ENCODE measurements at regions not wholly inside any gene's neighbourhood (a gene's known extent, or its start where the extent isn't known, plus 50 kb on each side); places are given as distances from the start of the nearest gene placed in this dataset.

DNA sequence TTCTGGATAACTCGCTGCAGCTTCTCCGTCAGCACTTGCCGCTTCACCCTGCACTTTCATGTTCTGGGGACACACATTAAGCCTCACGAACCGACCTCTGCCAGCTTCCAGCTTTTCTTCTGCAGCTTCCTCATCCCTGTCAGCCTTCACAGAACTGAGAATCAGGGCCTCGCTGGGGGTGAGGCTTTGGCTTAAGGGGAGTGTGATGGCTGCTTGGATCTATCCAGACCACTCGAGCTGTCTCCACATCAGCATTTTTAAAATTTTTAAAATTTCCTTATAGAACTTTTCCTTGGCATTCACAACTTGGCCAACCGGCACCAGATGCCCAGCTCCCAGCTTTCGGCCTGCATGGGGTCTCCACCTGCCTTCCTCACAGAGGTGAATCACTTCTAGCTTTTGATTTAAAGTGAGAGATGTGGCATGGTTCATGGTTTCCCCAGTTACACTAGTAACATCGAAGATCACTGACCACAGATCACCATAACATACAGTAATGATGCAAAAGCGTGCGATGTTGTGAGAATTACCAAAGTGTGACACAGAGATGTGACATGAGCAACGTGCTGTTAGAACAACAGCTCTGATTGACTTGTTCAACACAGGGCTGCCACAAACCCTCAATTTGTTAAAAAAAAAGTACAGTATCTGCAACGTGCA lies 139.1 kb upstream of the C14orf180 start:
- TF ChIP-seq, protein P1, sequence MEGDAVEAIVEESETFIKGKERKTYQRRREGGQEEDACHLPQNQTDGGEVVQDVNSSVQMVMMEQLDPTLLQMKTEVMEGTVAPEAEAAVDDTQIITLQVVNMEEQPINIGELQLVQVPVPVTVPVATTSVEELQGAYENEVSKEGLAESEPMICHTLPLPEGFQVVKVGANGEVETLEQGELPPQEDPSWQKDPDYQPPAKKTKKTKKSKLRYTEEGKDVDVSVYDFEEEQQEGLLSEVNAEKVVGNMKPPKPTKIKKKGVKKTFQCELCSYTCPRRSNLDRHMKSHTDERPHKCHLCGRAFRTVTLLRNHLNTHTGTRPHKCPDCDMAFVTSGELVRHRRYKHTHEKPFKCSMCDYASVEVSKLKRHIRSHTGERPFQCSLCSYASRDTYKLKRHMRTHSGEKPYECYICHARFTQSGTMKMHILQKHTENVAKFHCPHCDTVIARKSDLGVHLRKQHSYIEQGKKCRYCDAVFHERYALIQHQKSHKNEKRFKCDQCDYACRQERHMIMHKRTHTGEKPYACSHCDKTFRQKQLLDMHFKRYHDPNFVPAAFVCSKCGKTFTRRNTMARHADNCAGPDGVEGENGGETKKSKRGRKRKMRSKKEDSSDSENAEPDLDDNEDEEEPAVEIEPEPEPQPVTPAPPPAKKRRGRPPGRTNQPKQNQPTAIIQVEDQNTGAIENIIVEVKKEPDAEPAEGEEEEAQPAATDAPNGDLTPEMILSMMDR (conservative IDR thresholded peaks at IDR 0.05; ENCODE audit: low read depth, low read length), result no peak
- no peak for DNase-seq (ENCODE audit: low read depth)
- H3K4me3 ChIP-seq (ENCODE audit: low read depth, low read length), result no peak overlapping the region

DNA sequence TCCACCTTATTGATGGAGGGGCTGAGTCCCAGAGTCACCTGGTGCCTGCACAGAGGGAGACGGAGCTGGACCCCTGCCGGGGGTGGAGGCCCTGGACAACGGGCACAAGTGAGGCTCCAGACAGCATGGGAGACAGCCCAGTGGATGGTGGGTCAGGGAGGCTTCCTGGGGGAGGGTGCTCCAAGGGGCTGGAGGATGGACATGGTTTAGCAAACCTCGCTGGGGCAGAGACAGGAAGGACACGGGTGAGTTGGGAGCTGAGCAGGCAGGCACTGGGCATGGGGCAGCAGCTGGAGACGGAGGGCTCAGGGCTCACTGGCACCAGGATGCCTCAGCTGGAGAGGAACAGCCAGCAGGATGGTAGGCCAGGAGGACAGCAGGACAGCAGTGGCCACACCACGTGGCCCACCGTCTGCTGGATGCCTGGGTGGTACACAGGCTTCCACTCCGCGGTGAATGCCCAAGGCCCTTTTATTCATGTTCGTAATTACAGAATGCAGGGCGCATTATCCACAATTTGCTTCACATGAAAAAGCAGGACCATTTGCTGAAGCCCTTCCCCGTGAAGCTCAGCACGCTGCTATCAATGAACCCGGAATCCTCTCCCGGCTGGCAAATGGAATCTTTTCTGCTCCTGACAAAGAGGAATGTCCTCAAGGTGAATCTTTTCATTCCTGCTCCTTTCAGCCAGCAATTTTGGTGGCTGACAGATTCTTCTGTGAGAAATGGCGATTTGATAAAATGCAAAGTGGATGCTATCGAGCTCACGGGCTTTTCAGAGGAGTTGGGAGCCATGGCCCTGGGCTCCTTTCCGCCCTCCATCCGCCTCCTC lies 138.1 kb upstream of the C14orf180 start:
- TF ChIP-seq, protein P1 (conservative IDR thresholded peaks at IDR 0.05; ENCODE audit: low read depth, low read length), result no peak
- no peak for DNase-seq (ENCODE audit: low read depth)
- H3K4me3 ChIP-seq (ENCODE audit: low read depth, low read length), result no peak overlapping the region

- TF ChIP-seq, protein P1 (conservative IDR thresholded peaks at IDR 0.05; ENCODE audit: low read depth, low read length), result no peak
- no peak for DNase-seq (ENCODE audit: low read depth)
- no peak overlapping the region for H3K4me3 ChIP-seq (ENCODE audit: low read depth, low read length)
Measured at GRCh38 chr14:104442107-104442551, 137.4 kb upstream of the C14orf180 start.

DNA sequence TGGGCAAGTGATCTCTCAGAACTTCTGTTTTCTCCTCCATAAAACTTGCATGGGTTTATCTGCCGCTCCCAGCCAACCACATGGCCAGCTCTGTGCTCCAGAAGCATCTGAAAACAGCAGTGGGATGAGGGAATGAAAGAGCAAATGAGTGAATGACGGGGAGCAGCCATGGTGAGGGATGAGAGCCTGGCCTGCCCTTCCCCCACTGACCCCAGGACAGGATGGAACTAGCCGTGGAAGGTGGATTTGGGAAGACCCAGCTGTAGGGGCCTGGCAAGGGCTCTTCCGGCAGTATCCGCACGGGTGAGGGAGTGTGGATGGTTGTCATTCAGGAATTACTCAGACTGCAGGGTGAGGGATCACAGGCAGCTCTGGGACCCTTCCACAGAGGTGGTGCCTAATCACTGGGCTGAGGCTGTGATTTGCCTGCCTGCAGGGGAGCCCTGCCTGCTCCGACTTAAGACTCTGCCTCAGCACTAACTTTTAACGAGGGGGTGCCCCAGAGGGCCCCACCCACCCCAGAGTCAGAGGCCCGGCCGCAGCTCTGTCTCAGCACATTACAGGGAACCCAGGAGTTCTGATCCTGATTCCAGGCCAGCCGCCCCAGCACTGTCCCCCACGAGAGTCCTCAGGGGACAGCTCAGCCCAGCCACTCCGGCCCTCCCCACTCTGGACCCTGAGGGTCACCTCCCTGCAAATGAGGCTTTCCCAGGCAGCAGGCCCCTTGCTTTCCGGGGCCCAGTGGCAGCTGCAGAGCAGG lies 136.8 kb upstream of the C14orf180 start:
- no peak for DNase-seq (ENCODE audit: low read depth)
- H3K4me3 ChIP-seq (ENCODE audit: low read depth, low read length), result no peak overlapping the region
- TF ChIP-seq, protein P1 (conservative IDR thresholded peaks at IDR 0.05; ENCODE audit: low read depth, low read length), result no peak

GRCh38 chr14:104443391-104444158 lies 136.0 kb upstream of the C14orf180 start:
- no peak overlapping the region for H3K4me3 ChIP-seq (ENCODE audit: low read depth, low read length)
- TF ChIP-seq, protein P1 (conservative IDR thresholded peaks at IDR 0.05; ENCODE audit: low read depth, low read length), result no peak
- no peak for DNase-seq (ENCODE audit: low read depth)

Measured in epithelial cell of proximal tubule (primary cell).